ENCODE measurements at regions not wholly inside any gene's neighbourhood (a gene's known extent, or its start where the extent isn't known, plus 50 kb on each side); places are given as distances from the start of the nearest gene placed in this dataset.

- H3K27ac ChIP-seq (ENCODE audit: low read depth in 1 of 2, low read length in 2 of 2), result no peak overlapping the region
- Mint-ChIP-seq H3K4me3 (no peak overlapping the region), H3K36me3 (no peaks in the 10 kb centered on the region), H3K27ac (no peak overlapping the region), H3K9me3 (peaks cover 31 to 48% (median 37%) of the 10 kb centered on the region in 7 donors), H3K4me1 (no peaks in the 10 kb centered on the region), H3K27me3 (ENCODE audit: low read depth in 3 of 3) (peaks cover 0 to 3% (median 0%) of the 10 kb centered on the region in 3 donors)
- no peak for DNase-seq
- 92% methylated on average over 5 of the region's 6 CpGs for WGBS (ENCODE audit: insufficient coverage)
- no peaks in the 10 kb centered on the region for H3K27me3 ChIP-seq (ENCODE audit: control insufficient read depth in 2 of 2, insufficient read depth in 2 of 2, low read length in 2 of 2)
- H3K9ac ChIP-seq (ENCODE audit: insufficient read depth, low read length, poor library complexity, severe bottlenecking), result no peak overlapping the region
- H3K79me2 ChIP-seq (ENCODE audit: insufficient read depth, low read length), result no peaks in the 10 kb centered on the region
- peaks cover 35 to 46% of the 10 kb centered on the region in 2 donors for H3K9me3 ChIP-seq (replicated peaks in 1 of 2; ENCODE audit: control insufficient read depth in 1 of 2, insufficient read depth in 1 of 2, low read length in 2 of 2)
- no peaks in the 10 kb centered on the region for H3K4me1 ChIP-seq (ENCODE audit: control insufficient read depth in 1 of 2, insufficient read depth in 2 of 2, low read length in 2 of 2)
- intact Hi-C loops (cut with micrococcal nuclease), result no loop called here
- H3K4me3 ChIP-seq (replicated peaks in 1 of 3; ENCODE audit: low read depth in 2 of 3, low read length in 3 of 3), result no peak overlapping the region
- no peaks in the 10 kb centered on the region for H3K36me3 ChIP-seq (replicated peaks in 1 of 2; ENCODE audit: control insufficient read depth in 1 of 2, insufficient read depth in 2 of 2, low read length in 2 of 2)
- no peak for TF ChIP-seq CTCF (IDR thresholded peaks at IDR 0.05)
- no peak overlapping the region for H3K4me2 ChIP-seq (replicated peaks; ENCODE audit: extremely low read depth, low read length, poor library complexity, severe bottlenecking)
- H2AFZ ChIP-seq (ENCODE audit: insufficient read depth, low read depth, low read length, poor library complexity, severe bottlenecking), result no peak overlapping the region
- H4K20me1 ChIP-seq (ENCODE audit: insufficient read depth, low read length), result no peaks in the 10 kb centered on the region
Measured at GRCh38 chr20:24862606-24863005, 86.5 kb upstream of the CST7 start.

- Histone ChIP-seq H3K9me3 (replicated peaks in 1 of 2; ENCODE audit: control insufficient read depth in 1 of 2, insufficient read depth in 1 of 2, low read length in 2 of 2) (peaks cover 27 to 38% of the 10 kb centered on the region in 2 donors), H4K20me1 (ENCODE audit: insufficient read depth, low read length) (no peaks in the 10 kb centered on the region), H3K79me2 (ENCODE audit: insufficient read depth, low read length) (no peaks in the 10 kb centered on the region), H2AFZ (ENCODE audit: insufficient read depth, low read depth, low read length, poor library complexity, severe bottlenecking) (no peak overlapping the region), H3K4me2 (replicated peaks; ENCODE audit: extremely low read depth, low read length, poor library complexity, severe bottlenecking) (no peak overlapping the region), H3K27me3 (ENCODE audit: control insufficient read depth in 2 of 2, insufficient read depth in 2 of 2, low read length in 2 of 2) (no peaks in the 10 kb centered on the region), H3K4me1 (ENCODE audit: control insufficient read depth in 1 of 2, insufficient read depth in 2 of 2, low read length in 2 of 2) (no peaks in the 10 kb centered on the region), H3K4me3 (replicated peaks in 1 of 3; ENCODE audit: low read depth in 2 of 3, low read length in 3 of 3) (no peak overlapping the region), H3K36me3 (replicated peaks in 1 of 2; ENCODE audit: control insufficient read depth in 1 of 2, insufficient read depth in 2 of 2, low read length in 2 of 2) (no peaks in the 10 kb centered on the region), H3K27ac (ENCODE audit: low read depth in 1 of 2, low read length in 2 of 2) (no peak overlapping the region), H3K9ac (ENCODE audit: insufficient read depth, low read length, poor library complexity, severe bottlenecking) (no peak overlapping the region)
- no peak overlapping the region for H3K27ac Mint-ChIP-seq
- peaks cover 0 to 3% (median 0%) of the 10 kb centered on the region in 3 donors for H3K27me3 Mint-ChIP-seq (ENCODE audit: low read depth in 3 of 3)
- no CpG with 5 or more reads among the region's 2 CpGs for WGBS (ENCODE audit: insufficient coverage)
- intact Hi-C loops (cut with micrococcal nuclease), result no loop called here
- H3K9me3 Mint-ChIP-seq, result peaks cover 27 to 41% (median 33%) of the 10 kb centered on the region in 7 donors
- H3K4me3 Mint-ChIP-seq, result no peak overlapping the region
- no peaks in the 10 kb centered on the region for H3K36me3 Mint-ChIP-seq
- no peak for DNase-seq
- H3K4me1 Mint-ChIP-seq, result no peaks in the 10 kb centered on the region
- TF ChIP-seq CTCF (IDR thresholded peaks at IDR 0.05), result no peak
Measured at GRCh38 chr20:24863356-24863755, 85.7 kb upstream of the CST7 start.

Measured in CD14-positive monocyte (primary cell).